ENCODE measurements at regions not wholly inside any gene's neighbourhood (a gene's known extent, or its start where the extent isn't known, plus 50 kb on each side); places are given as distances from the start of the nearest gene placed in this dataset.

DNA sequence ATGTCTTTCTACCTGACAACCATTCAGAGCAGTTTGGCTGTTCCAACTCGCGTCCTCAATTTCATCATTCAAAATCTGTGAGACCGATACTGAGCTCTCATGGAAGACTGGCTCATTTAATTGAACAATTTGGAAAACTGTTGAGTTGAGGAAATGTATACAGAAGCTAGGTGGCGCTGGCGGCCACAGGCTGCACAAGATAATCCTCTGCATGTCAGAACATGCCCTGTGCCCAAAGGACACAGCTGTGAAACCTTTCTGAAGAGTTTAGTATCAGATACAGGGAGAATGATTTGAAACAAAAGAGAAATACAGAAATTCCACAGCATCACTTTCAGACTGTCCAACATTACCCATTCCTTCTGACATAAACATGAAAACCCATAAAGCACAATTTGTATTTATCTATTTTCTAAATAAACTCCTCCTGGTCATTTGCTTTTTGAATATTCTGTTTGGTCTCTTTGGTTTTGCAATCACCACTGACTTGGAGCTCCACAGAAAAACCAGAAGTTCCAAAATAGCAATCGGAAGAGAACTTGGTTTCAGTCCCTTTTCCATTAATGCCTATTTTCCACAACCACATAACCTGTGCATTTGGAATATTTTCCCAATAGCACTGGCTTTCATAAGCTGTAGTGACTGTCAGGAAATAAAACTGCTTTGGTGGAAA lies 192.8 kb downstream of the MAP2K6 start (continued):
- TF ChIP-seq, protein P1, sequence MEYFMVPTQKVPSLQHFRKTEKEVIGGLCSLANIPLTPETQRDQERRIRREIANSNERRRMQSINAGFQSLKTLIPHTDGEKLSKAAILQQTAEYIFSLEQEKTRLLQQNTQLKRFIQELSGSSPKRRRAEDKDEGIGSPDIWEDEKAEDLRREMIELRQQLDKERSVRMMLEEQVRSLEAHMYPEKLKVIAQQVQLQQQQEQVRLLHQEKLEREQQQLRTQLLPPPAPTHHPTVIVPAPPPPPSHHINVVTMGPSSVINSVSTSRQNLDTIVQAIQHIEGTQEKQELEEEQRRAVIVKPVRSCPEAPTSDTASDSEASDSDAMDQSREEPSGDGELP (IDR thresholded peaks at IDR 0.05; ENCODE audit: borderline replicate concordance, low read depth): peak; percentile 58; the same call in 1 of the 2 replicates
- TF ChIP-seq MTF2 (CRISPR knock-in tag; IDR thresholded peaks at IDR 0.05; ENCODE audit: borderline replicate concordance) (no peak), CC2D1A (CRISPR knock-in tag; IDR thresholded peaks at IDR 0.05) (no peak), SKI (IDR thresholded peaks at IDR 0.05; ENCODE audit: partially characterized antibody) (no peak), YEATS4 (CRISPR knock-in tag; IDR thresholded peaks at IDR 0.05; ENCODE audit: borderline replicate concordance) (peak; percentile 35; the same call in 1 of the 2 replicates), ZFP36 (IDR thresholded peaks at IDR 0.05; ENCODE audit: borderline replicate concordance, low read depth, low read length, partially characterized antibody) (no peak), STAG1 (CRISPR knock-in tag; IDR thresholded peaks at IDR 0.05) (peak; percentile 57), PHB2 (IDR thresholded peaks at IDR 0.05; ENCODE audit: partially characterized antibody) (no peak), IRX3 (CRISPR knock-in tag; IDR thresholded peaks at IDR 0.05; ENCODE audit: borderline replicate concordance, low read depth) (no peak), FOXJ3 (CRISPR knock-in tag; IDR thresholded peaks at IDR 0.05; ENCODE audit: borderline replicate concordance) (peak; percentile 29; the same call in 1 of the 2 replicates), GATAD2A (CRISPR knock-in tag; IDR thresholded peaks at IDR 0.05) (0 out of 2 replicates have a peak, but pooled peaks have one; percentile 12)
- TF ChIP-seq, protein P2, sequence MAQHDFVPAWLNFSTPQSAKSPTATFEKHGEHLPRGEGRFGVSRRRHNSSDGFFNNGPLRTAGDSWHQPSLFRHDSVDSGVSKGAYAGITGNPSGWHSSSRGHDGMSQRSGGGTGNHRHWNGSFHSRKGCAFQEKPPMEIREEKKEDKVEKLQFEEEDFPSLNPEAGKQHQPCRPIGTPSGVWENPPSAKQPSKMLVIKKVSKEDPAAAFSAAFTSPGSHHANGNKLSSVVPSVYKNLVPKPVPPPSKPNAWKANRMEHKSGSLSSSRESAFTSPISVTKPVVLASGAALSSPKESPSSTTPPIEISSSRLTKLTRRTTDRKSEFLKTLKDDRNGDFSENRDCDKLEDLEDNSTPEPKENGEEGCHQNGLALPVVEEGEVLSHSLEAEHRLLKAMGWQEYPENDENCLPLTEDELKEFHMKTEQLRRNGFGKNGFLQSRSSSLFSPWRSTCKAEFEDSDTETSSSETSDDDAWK (CRISPR knock-in tag; IDR thresholded peaks at IDR 0.05): no peak
- TF ChIP-seq, protein P3, sequence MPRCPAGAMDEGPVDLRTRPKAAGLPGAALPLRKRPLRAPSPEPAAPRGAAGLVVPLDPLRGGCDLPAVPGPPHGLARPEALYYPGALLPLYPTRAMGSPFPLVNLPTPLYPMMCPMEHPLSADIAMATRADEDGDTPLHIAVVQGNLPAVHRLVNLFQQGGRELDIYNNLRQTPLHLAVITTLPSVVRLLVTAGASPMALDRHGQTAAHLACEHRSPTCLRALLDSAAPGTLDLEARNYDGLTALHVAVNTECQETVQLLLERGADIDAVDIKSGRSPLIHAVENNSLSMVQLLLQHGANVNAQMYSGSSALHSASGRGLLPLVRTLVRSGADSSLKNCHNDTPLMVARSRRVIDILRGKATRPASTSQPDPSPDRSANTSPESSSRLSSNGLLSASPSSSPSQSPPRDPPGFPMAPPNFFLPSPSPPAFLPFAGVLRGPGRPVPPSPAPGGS (CRISPR knock-in tag; IDR thresholded peaks at IDR 0.05): no peak
- TF ChIP-seq, protein P4, sequence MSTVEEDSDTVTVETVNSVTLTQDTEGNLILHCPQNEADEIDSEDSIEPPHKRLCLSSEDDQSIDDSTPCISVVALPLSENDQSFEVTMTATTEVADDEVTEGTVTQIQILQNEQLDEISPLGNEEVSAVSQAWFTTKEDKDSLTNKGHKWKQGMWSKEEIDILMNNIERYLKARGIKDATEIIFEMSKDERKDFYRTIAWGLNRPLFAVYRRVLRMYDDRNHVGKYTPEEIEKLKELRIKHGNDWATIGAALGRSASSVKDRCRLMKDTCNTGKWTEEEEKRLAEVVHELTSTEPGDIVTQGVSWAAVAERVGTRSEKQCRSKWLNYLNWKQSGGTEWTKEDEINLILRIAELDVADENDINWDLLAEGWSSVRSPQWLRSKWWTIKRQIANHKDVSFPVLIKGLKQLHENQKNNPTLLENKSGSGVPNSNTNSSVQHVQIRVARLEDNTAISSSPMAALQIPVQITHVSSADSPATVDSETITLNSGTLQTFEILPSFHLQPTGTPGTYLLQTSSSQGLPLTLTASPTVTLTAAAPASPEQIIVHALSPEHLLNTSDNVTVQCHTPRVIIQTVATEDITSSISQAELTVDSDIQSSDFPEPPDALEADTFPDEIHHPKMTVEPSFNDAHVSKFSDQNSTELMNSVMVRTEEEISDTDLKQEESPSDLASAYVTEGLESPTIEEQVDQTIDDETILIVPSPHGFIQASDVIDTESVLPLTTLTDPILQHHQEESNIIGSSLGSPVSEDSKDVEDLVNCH (CRISPR knock-in tag; IDR thresholded peaks at IDR 0.05): no peak
- TF ChIP-seq, protein P5, sequence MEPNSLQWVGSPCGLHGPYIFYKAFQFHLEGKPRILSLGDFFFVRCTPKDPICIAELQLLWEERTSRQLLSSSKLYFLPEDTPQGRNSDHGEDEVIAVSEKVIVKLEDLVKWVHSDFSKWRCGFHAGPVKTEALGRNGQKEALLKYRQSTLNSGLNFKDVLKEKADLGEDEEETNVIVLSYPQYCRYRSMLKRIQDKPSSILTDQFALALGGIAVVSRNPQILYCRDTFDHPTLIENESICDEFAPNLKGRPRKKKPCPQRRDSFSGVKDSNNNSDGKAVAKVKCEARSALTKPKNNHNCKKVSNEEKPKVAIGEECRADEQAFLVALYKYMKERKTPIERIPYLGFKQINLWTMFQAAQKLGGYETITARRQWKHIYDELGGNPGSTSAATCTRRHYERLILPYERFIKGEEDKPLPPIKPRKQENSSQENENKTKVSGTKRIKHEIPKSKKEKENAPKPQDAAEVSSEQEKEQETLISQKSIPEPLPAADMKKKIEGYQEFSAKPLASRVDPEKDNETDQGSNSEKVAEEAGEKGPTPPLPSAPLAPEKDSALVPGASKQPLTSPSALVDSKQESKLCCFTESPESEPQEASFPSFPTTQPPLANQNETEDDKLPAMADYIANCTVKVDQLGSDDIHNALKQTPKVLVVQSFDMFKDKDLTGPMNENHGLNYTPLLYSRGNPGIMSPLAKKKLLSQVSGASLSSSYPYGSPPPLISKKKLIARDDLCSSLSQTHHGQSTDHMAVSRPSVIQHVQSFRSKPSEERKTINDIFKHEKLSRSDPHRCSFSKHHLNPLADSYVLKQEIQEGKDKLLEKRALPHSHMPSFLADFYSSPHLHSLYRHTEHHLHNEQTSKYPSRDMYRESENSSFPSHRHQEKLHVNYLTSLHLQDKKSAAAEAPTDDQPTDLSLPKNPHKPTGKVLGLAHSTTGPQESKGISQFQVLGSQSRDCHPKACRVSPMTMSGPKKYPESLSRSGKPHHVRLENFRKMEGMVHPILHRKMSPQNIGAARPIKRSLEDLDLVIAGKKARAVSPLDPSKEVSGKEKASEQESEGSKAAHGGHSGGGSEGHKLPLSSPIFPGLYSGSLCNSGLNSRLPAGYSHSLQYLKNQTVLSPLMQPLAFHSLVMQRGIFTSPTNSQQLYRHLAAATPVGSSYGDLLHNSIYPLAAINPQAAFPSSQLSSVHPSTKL (CRISPR knock-in tag; IDR thresholded peaks at IDR 0.05): peak; percentile 33; the same call in 1 of the 2 replicates
- TF ChIP-seq, protein P6, sequence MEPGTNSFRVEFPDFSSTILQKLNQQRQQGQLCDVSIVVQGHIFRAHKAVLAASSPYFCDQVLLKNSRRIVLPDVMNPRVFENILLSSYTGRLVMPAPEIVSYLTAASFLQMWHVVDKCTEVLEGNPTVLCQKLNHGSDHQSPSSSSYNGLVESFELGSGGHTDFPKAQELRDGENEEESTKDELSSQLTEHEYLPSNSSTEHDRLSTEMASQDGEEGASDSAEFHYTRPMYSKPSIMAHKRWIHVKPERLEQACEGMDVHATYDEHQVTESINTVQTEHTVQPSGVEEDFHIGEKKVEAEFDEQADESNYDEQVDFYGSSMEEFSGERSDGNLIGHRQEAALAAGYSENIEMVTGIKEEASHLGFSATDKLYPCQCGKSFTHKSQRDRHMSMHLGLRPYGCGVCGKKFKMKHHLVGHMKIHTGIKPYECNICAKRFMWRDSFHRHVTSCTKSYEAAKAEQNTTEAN (CRISPR knock-in tag; conservative IDR thresholded peaks at IDR 0.05): no peak

Data from HepG2 (cell line).